GM04503 (cell line): ENCODE measurements at regions not wholly inside any gene's neighbourhood (a gene's known extent, or its start where the extent isn't known, plus 50 kb on each side); places are given as distances from the start of the nearest gene placed in this dataset.
"Not testable (repeated sequence)": the region's sequence is repeated elsewhere in the genome, so short reads cannot be mapped to it uniquely, and the experiment has no call there.

Source experiments
- DNase-seq: peaks from one replicate; pipeline ENCODE4 v3.0.0-alpha.2; 2012; ENCODE audit warnings: low read depth

DNA sequence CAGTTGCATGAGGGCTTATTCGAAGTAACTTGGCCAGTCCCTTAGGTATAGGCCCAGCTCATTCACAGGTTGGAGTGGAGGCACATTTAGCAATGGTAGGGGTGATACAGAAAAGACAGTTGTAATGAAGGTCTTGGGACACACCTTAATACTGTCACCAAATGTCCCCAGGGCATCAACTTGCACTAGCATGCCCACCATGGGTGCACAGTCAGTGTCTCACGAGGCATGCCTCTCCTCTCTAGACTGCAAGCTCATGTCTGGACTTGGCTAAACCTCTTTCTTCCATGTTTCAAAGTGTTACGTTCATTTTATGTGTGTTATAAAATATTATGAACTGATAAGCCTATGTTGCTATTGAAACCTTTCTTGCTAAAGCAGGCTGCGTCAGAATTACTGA is 124.0 kb upstream of the ECI2 start:
- no peak for DNase-seq

DNA sequence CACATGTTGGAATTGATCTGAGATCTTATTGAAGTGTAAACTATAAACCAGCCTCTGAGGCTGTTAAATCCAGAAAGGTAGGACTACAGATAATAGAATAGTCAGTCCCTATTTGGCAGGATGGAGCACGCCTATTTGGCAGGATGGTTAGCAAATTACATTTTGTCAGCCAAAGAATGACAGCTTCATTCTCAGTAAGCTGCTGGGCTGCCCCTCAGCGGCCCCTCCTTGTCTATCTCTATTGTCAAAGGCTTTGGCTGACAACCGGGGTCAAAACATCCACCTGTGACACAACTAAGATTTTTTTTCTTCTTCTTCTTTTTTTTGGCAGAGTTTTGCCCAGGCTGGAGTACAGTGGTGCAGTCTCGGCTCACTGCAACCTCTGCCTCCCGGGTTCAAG is 123.4 kb upstream of the ECI2 start:
- no peak for DNase-seq

- DNase-seq: peak; percentile 4
Measured at GRCh38 chr6:4256969-4257368, 121.6 kb upstream of the ECI2 start.

GRCh38 chr6:4253604-4254231 is 118.3 kb upstream of the ECI2 start:
- peak; percentile 37 for DNase-seq

DNA sequence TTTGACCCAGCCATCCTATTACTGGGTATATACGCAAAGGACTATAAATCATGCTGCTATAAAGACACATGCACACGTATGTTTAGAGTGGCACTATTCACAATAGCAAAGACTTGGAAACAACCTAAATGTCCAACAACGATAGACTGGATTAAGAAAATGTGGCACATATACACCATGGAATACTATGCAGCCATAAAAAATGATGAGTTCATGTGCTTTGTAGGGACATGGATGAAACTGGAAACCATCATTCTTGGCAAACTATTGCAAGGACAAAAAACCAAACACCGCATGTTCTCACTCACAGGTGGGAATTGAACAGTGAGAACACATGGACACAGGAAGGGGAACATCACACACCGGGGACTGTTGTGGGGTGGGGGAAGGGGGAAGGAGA is 117.1 kb upstream of the ECI2 start:
- DNase-seq: not testable (repeated sequence)

DNA sequence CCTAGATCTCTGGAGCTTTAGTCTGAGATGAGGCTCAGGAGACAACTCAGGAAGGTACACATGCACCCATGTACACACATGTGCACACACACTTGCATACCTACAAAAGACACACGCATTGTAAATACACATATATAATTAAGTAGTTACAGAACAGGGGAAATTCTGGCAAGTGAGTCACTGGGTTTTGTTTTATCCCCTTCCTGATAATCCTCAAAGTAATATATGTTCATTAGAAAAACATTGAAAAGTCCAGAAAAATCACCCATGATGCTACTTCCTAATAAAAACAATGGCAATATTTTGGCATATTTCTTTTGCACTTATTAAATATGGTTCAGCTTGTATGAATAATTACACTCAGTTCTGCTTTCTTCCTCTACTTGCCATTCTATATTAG is 115.3 kb upstream of the ECI2 start:
- no peak for DNase-seq

- DNase-seq: not testable (repeated sequence)
Measured at GRCh38 chr6:4243832-4244231, 108.5 kb upstream of the ECI2 start.

DNA sequence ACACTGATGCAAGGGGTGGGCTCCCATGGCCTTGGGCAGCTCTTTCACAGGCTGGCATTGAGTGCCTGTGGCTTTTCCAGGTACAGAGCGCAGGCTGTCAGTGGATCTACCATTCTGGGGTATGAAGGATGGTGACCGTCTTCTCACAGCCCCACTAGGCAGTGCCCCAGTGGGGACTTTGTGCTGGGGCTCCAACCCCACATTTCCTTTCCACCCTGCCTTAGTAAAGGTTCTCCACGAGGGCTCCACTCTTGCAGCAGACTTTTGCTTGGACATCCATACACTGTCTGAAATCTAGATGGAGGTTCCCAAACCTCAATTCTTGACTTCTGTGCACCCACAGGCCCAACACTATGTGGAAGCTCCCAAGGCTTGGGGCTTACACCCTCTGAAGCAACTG is 107.9 kb upstream of the ECI2 start:
- DNase-seq: no peak

- no peak for DNase-seq
Measured at GRCh38 chr6:4242601-4243000, 107.2 kb upstream of the ECI2 start.

GRCh38 chr6:4240148-4240547 is 104.8 kb upstream of the ECI2 start:
- no peak for DNase-seq

GRCh38 chr6:4225161-4225872 is 89.9 kb upstream of the ECI2 start:
- DNase-seq: no peak

DNA sequence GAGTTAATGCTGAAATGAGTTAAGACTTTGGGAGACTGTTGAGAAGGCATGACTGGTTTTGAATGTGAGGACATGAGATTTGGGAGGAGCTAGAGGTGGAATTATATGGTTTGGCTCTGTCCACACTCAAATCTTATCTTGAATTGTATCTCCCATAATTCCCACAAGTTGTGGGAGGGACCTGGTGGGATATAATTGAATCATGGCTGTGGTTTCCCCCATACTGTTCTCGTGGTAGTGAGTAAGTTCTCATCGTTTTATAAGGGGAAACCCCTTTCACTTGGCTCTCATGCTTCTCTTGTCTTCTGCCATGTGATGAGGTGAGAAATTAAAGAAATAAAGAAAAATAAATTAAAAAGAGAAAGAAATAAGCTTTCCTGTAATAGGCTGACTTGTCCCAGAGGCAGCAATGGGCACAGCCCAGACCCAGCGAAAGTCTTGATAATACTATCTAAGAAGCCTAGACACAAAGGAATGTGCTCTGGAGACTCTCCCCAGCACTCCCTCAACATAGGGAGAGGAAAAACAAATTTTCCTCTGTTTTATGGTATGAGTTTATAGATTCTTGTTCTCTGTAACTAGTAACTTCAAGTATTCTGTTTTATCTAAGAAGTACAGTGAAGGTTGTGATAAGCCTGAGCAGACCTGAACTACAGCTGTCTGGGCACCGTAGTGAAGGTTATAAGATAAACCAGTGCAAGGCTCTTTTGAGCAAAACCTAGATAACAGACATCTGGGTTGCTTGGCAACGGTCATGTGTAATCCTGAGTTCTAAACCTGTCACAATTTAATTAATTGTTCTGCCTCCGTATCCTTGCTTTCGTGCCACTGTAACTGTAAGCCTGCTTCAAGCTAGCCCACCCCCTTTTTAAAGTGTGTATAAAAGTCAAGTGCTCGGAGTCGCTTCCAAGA is 88.9 kb upstream of the ECI2 start:
- no peak for DNase-seq

DNA sequence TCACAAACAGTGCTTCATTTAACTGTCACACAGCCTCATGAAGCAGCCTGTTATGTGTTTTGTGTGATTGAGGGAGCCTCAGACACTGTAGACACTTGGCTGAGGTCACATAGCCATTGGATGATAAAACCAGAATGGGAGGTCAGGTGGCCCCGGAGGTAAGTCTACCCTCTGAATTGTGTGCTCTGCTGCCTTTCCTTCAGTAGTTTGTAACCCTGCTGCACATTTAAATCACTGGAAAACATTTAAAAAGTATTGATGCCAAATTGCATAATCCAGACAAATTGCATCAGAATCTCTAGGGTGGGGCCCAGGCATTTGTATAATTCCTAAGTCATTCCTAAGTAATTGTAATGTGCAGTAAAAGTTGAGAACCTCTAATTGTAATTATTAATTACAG is 85.2 kb upstream of the ECI2 start:
- peak; percentile 21 for DNase-seq

DNA sequence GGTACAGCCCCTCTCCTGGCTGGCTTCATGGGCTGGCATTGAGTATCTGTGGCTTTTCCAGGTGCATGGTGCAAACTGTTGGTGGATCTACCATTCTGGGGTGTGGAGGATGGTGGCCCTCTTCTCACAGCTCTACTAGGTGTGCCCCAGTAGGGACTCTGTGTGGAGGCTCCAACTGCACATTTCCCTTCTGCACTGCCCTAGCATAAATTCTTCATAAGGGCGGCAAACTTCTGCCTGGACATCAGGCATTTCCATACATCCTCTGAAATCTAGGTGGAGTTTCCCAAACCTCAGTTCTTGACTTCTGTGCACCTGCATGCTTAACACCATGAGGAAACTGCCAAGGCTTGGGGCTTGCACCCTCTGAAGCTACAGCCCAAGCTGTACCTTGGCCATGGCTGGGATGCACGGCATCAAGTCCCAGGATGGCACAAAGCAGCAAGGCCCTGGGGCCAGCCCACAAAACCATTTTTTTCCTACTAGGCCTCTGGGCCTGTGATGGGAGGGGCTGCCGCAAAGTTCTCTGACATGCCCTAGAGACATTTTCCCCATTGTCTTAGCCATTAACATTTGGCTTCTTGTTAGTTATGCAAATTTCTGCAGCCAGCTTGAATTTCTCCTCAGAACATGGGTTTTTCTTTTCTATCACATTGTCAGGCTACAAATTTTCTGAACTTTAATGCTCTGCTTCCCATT is 83.4 kb upstream of the ECI2 start:
- not testable (repeated sequence) for DNase-seq

DNA sequence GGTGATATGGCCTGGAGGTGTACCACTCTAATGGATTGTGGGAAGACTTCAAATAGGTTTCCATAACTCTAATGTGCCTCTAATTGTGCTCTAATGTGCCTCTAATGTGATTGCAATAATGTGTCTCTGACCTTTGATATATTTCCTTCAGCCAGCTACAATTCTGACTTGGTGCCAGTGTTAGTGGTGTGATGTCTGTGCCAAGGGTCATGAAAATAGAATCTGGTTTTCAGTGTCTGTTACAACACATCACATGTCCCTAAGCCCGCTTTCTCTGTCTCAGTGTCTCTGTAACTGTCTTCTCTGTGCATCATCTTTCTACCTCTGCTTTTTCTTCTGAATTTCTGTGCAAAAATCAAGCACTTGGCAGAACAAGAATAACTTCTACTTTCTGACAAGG is 77.2 kb upstream of the ECI2 start:
- no peak for DNase-seq

DNA sequence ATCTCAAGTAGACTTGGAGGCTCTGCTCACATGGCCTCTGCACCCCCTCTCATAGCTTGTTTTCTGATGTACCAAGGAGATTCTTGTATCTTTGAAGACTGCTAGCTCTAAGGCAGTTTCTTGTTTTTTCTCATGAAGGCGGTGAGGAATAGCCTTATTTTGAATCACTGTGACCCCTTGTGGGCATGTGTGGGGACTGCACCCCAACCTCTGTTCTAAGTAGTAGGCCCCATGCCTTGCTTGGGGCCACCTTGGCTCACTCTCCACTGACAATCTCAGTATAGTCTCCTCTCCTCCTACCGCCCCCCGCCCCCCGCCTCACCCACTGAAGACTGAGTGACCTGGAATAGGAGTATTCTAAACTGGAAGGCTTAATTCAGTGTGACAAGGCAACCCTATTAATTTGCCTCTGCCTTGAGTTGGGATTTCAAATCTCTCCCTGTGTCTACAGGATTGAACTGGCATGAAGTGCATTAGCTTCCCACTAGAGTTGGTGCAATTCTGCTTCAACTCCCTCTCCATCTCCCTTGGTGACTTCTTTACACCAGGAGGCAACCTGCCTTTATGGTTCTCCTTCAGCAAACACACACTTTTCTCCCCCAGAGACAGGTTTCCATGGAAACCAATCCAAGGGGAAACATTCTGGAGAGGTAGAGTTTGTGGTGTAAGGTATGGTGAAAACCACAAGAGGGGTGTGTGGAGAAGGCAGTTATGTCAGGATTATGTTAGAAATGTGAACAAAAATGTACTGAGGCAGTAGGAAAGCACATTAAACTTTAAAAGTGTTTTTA is 75.4 kb upstream of the ECI2 start:
- no peak for DNase-seq

- no peak for DNase-seq
Measured at GRCh38 chr6:4209196-4209595, 73.8 kb upstream of the ECI2 start.

- no peak for DNase-seq
Measured at GRCh38 chr6:4208158-4208557, 72.8 kb upstream of the ECI2 start.

DNA sequence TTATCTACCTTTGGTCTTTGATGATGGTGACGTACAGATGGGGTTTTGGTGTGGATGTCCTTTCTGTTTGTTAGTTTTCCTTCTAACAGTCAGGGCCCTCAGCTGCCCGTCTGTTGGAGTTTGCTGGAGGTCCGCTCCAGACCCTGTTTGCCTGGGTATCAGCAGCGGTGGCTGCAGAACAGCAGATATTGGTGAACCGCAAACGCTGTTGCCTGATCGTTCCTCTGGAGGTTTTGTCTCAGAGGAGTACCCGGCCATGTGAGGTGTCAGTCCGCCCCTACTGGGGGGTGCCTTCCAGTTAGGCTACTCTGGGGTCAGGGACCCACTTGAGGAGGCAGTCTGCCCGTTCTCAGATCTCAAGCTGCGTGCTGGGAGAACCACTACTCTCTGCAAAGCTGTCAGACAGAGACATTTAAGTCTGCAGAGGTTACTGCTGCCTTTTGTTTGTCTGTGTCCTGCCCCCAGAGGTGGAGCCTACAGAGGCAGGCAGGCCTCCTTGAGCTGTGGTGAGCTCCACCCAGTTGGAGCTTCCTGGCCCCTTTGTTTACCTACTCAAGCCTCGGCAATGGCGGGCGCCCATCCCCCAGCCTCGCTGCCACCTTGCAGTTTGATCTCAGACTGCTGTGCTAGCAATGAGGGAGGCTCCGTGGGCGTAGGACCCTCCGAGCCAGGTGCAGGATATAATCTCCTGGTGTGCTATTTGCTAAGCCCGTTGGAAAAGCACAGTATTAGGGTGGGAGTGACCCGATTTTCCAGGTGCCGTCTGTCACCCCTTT is 68.5 kb upstream of the ECI2 start:
- DNase-seq: not testable (repeated sequence)

GRCh38 chr6:4192627-4193026 is 57.3 kb upstream of the ECI2 start:
- no peak for DNase-seq

- no peak for DNase-seq
Measured at GRCh38 chr6:4192173-4192572, 56.8 kb upstream of the ECI2 start.
